ENCODE measurements at regions not wholly inside any gene's neighbourhood (a gene's known extent, or its start where the extent isn't known, plus 50 kb on each side); places are given as distances from the start of the nearest gene placed in this dataset.
"Not testable (repeated sequence)": the region's sequence is repeated elsewhere in the genome, so short reads cannot be mapped to it uniquely, and the experiment has no call there.

DNA sequence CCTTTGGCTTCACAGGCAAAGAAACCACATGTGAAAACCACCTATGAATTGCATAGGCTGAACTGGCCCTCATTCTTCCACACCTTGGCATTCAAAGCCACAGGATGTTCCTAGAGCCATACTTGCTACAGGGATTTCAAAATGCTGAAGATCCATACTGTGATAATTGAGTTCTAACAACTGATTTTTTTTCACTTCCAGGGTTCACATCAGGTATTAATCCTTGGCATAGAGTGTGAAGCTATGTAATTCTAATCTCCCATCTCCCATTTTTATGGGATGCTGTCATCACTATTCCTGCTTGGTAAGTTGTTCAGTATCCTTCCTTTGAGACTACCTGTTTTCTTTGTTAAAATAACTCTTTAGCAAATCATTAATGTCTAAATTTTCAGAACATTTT is 1569.2 kb upstream of the ADGRL3 start:
- no peak for DNase-seq

- no peak for DNase-seq
Observed at GRCh38 chr4:59637596-59637995, 1562.5 kb upstream of the ADGRL3 start.

DNA sequence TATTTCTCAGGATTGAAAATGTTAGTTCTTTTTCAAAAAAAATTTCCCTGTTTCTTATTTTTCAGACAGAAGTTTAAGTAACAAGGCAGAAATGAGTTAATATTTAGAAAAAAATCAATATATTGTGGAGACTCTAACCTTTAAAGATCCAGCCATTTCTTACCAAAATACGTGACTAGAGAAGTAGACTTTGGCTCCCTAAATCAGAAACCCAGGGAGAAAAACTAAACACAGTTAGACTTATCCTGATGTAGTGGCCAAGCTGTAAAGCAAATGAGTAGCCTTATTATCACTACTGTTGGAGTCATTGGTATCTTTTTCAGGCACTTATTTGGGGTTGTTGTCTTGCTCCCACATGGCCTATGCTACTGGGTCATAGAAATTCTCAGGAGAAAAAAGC is 1556.4 kb upstream of the ADGRL3 start:
- no peak for DNase-seq

GRCh38 chr4:59644765-59645164 is 1555.4 kb upstream of the ADGRL3 start:
- no peak for DNase-seq

DNA sequence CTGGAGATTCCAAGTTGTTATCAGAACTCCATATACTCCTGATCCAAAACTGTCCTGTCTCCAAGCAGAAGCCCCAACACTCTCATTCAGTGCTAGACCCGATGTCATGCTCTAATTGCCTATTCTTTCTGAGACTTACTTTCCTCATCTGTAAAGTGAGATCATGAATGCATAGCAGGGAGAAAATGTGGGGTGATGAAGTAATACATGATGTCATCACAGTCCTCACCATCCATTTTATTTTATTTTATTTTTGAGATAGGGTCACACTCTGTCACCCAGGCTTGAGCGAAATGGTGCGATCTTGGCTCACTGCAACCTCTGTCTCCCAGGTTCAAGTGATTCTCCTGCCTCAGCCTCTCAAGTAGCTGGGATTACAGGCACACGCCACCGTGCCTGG is 1554.0 kb upstream of the ADGRL3 start:
- no peak for DNase-seq

- no peak for DNase-seq
Observed at GRCh38 chr4:59647011-59647410, 1553.1 kb upstream of the ADGRL3 start.

- DNase-seq = no peak
Observed at GRCh38 chr4:59647500-59647899, 1552.6 kb upstream of the ADGRL3 start.

DNA sequence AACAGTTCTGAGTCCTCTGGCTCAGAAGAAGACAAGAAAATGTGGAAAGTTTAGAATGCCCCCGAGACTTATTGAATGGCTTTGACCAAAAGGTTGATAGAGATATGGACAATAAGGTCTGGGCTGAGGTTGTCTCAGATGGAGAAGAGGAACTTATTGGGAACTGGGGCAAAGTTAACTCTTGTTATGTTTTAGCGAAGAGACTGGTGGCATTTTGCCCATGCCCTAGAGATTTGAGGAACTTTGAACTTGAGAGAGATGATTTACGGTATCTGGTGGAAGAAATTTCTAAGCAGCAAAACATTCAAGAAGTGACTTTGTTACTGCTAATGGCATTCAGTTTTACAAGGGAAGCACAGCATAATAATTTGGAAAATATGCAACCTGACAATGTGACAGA is 1549.3 kb upstream of the ADGRL3 start:
- DNase-seq = no peak

DNA sequence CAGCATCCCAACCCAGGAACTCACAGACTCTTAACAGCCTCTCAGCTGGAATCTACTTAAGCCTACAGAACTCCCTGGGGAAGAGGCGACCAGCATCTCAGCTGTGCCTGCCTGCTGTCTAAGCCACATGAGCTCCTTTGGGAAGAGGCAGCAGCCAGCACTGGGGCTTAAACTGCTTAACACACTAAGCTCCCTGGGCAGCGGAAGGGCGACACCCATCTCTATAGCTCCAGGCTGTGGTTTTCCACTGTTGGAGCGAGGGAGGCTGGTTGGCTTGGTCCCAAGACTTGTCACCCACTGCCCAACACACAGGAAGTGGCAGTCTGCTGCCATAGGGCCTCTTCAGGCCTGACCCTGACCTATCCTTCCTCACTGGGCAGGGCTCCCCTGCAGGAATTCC is 1544.1 kb upstream of the ADGRL3 start:
- DNase-seq = no peak

GRCh38 chr4:59664771-59665170 is 1535.4 kb upstream of the ADGRL3 start:
- no peak for DNase-seq

- DNase-seq = no peak
Observed at GRCh38 chr4:59666645-59667044, 1533.5 kb upstream of the ADGRL3 start.

DNA sequence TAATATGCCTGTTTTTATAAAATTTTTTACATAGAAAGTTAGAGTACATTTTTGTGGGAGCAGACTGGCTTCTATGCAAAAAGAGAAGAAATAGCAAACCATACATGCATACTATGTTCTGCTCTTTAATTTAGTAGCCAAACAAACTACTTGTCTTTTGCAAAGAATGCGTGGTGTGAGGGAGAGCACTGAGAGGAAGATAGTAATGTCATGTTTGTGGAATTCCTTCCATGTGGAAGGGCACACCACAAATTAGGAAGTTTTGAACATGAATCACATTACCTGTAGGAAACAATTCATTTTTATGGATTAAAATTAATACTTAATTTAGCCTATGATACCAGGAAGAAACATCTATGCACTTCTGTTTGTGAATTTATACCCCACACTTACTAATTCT is 1529.1 kb upstream of the ADGRL3 start:
- DNase-seq = no peak

DNA sequence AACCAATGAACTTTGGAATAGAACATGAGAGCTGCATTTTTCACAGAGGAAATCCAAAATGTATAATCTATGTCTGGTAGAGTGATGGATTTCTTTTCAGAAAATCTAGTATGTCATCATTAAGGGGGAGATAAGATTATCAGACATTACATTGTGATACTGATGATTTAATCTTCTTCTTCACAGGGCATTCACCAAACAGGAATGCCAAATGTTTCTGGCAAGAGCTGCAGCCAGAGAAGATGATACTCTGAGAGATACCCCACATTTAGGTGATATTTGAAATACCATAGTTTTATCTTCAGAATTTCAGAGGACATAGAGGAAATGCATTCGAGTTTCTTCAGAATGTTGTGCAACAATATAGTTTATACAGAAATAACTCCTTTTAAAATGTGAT is 1523.7 kb upstream of the ADGRL3 start:
- no peak for DNase-seq

DNA sequence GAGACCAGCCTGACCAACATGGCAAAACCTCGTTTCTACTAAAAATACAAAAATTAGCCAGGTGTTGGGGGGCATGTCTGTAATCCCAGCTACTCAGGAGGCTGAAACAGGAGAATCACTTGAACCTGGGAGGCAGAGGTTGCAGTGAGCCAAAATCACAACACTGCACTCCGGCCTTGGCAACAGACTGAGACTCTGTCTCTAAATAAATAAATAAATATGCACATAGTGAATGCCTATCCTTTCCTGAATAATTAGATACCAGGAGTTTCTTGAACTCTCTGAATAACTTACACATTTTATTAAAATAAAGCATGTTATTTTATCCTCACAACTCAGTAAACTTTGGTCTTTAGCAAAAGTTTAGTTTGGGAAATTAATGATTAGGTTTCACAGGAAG is 1523.1 kb upstream of the ADGRL3 start:
- not testable (repeated sequence) for DNase-seq

- DNase-seq = no peak
Observed at GRCh38 chr4:59685626-59686025, 1514.5 kb upstream of the ADGRL3 start.

DNA sequence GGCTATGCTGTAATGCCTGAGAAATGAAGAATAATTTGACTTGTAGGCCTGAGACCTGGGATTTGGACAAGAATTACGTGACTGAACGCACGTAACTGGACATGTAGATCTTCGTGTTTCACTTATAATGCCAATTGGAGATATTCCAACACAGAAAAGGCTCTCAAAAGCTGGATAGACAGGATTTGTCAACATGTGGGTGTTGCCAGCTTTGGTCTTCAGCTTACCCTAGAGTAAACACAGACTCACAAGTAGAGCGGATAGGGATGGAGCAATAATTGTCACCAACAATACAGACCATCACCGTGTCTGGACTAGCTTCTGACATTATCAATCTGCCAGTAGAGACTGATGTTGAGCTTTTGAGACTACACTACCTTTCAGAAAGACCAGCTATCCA is 1511.0 kb upstream of the ADGRL3 start:
- DNase-seq = no peak

GRCh38 chr4:59695355-59696053 is 1504.6 kb upstream of the ADGRL3 start:
- no peak for DNase-seq

DNA sequence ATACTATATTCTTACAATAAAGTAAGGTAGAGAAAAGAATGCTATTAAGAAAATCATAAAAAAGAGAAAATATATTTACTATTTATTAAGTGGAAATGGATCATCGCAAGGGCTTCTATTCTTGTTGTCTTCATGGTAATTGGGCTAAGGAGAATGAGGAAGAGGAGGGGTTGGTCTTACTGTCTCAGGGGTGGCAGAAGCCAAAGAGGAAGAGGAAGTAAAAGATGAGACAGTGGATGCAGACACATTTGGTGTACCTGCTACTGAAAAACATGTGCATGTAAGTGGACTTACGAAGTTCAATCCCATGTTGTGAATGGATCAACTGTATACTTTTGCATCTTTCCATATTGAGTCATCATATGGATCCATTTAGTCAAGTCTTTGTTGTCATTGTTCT is 1502.1 kb upstream of the ADGRL3 start:
- peak; percentile 61 for DNase-seq

GRCh38 chr4:59700651-59701050 is 1499.5 kb upstream of the ADGRL3 start:
- DNase-seq = no peak

DNA sequence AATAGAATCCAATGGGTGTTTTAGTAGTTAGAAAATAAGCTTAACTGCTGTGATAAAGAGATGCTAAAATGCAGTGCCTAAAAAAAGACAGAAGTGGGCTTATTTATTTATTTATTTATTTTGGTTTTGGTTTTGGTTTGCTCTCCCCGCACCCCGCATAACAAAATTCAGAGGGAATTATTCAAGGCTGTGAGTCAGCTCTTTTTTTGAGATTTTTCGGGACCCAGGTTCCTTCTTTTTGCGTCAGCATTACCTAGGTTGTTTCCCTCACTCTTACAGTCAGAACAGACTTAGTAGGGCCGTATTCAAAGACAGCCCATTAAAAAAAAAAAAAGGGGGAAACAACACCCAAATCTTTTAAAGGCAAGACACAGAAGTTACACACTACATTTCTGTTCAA is 1495.5 kb upstream of the ADGRL3 start:
- DNase-seq = peak; percentile 82

GRCh38 chr4:59712470-59712869 is 1487.7 kb upstream of the ADGRL3 start:
- DNase-seq = no peak

DNA sequence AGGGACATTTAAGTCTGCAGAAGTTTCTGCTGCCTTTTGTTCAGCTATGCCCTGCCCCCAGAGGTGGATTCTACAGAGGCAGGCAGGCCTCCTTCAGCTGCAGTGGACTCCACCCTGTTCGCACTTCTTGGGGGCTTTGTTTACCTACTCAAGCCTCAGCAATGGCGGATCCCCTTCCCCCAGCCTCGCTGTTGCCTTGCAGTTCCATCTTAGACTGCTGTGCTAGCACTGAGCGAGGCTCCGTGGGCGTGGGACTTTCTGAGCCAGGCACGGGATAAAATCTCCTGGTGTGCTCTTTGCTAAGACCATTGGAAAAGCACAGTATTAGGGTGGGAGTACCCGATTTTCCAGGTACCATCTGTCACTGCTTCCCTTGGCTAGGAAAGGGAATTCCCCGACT is 1475.8 kb upstream of the ADGRL3 start:
- DNase-seq = not testable (repeated sequence)

GRCh38 chr4:59727745-59728144 is 1472.4 kb upstream of the ADGRL3 start:
- no peak for DNase-seq

DNA sequence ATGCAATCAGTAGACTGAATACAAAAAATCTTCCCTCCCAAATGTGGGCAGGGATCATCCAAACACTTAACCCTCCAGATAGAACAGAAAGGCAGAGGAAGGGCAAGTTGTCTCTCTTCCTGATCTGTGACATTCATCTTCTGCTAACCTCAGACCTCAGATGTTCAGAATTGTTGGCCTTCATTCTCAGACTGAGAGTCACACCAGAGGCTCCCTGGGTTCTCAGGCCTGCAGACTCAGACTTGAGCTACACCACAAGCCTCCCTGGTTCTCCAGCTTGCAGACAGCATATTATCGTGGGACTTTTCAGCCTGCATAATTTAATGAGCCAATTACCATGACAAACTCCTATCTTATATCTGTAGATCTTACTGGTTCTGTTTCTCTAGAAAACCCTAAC is 1471.6 kb upstream of the ADGRL3 start:
- DNase-seq = no peak

GRCh38 chr4:59729321-59729720 is 1470.8 kb upstream of the ADGRL3 start:
- DNase-seq = no peak

DNA sequence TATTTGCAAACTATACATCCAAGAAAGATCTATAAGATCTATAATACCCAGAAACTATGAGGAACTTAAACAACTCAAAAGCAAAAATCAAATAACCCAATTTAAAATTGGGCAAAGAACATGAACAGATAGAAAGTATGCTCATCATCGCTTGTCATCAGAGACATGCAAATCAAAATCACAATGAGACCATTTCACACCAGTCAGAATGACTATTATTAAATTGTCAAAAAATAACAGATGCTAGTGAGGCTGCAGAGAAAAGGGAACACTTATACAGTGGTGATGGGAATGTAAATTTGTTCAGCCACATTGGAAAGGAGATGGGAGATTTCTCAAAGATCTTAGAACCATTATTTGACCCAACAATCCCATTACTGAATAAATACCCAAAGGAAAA is 1451.7 kb upstream of the ADGRL3 start:
- no peak for DNase-seq

Data from OCI-M1 (cell line).